ENCODE measurements at regions not wholly inside any gene's neighbourhood (a gene's known extent, or its start where the extent isn't known, plus 50 kb on each side); places are given as distances from the start of the nearest gene placed in this dataset.

DNA sequence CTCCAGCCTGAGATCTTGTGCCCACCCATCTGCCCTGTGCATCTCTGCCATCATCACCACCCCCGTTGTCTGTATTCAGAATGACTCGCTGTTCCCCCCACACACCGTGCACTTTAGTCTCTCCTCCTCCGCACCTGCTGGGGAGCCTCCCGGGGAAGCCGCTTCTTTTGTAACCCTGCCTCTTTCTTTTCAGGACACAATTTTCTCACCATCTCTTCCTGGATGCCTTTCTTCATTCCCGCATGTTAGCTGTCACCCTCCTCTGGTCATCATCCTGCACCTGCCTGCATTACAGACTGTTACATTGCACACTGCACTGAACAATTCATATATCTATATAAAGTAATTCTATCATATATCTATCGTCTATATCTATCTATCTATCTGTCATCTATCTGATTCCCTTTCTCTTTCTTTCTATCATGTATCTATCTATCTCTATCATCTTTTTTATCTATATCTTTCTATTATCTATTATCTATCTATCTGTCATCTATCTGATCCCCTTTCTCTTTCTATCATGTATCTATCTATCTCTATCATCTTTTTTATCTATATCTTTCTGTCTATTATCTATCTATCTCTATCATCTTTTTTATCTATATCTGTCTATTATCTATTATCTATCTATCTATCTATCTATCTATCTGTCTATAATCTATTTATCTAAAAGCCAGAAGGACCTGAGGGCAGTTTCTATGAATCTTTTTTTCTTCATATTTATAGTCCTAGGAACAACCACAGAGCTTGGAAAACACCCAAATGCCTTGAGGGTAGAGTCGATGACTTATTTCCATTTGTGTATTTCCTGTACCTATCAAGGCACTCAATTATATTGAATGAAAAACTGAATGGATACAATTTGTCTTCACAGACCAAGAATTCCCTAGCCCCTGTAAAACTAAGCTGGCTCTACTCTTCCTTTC lies 642.5 kb downstream of the ACTR3B start:
- TF ChIP-seq, protein P1, sequence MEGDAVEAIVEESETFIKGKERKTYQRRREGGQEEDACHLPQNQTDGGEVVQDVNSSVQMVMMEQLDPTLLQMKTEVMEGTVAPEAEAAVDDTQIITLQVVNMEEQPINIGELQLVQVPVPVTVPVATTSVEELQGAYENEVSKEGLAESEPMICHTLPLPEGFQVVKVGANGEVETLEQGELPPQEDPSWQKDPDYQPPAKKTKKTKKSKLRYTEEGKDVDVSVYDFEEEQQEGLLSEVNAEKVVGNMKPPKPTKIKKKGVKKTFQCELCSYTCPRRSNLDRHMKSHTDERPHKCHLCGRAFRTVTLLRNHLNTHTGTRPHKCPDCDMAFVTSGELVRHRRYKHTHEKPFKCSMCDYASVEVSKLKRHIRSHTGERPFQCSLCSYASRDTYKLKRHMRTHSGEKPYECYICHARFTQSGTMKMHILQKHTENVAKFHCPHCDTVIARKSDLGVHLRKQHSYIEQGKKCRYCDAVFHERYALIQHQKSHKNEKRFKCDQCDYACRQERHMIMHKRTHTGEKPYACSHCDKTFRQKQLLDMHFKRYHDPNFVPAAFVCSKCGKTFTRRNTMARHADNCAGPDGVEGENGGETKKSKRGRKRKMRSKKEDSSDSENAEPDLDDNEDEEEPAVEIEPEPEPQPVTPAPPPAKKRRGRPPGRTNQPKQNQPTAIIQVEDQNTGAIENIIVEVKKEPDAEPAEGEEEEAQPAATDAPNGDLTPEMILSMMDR (IDR thresholded peaks at IDR 0.05; ENCODE audit: insufficient read depth, low read depth, low read length), result no peak
- no peak for TF ChIP-seq EZH2 (IDR thresholded peaks at IDR 0.05; ENCODE audit: insufficient read depth, low read length)
